HL-60/S4 (cell line): ENCODE measurements at regions not wholly inside any gene's neighbourhood (a gene's known extent, or its start where the extent isn't known, plus 50 kb on each side); places are given as distances from the start of the nearest gene placed in this dataset.

Experiments
- in situ Hi-C: fragments of 300-500 bp; cut with MboI; formaldehyde crosslinking; loops from 2 replicates; pipeline ENCODE4 v1.14.3; 2022; ENCODE audit warnings: low sequenced_read_pairs

- in situ Hi-C loops, result no loop called here
Measured at GRCh38 chr20:20939006-20939405, 167.2 kb downstream of the LINC00237 start.

DNA sequence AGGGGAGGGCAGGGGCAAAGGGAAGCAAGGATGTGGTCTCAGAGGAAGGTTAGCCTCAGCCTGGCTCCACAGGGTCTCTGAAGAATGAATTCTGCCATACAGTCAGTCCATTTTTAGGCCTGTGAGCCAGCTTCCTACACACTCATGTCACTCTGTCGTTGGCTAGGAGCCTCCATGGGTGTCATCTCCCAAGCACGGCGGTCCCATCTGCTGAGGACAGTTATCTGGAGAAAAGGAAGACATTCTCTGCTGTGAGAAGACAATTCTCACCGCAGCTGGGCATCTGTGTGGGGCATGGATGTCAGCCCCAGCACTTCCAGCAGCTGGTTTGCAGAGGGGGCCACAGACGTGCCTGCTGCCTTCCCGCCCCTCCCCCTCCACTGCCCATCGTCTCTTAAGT is 167.6 kb downstream of the LINC00237 start:
- in situ Hi-C loops, result no loop called here

- in situ Hi-C loops, result no loop called here
Measured at GRCh38 chr20:20938131-20938530, 168.0 kb downstream of the LINC00237 start.

DNA sequence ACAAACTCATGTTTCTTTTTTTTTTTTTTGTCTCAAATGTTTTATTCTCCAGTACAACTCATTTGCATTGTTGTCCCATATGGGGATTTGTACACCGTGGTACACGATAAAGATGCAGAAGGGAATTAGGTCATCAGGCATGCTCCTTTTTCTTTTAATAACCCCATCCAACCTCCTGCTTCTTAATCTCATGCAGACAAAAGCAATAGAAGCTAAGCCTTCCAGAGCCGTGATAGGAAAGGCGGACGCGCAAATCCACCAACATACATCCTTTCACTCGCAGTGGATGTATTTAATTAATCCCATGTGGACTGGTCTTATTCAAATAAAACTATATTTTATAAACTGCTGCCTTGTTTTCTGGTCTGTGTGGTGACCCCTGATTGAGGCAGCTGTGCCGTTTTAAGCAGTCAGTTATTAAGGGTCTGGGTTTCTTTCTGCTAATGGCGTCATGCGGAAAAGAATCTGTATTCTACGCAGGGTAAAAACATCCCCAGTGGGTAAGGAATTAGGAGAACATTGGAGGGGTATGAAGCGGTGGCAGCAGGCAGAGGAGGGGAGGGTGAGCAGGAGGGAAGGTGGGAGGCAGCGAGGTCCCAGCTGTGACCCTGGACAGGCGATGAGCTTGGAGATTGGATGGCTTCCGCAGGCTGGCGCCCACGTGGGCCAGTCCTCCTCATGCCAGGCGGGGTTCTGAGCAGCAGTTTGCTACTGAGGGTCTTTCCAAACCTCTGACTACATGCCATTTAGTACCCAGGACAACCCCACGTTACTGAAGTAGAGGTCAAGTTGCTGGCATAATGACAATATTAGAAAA is 172.8 kb downstream of the LINC00237 start:
- in situ Hi-C loops, result no loop called here

- in situ Hi-C loops, result no loop called here
Measured at GRCh38 chr20:20932156-20932555, 174.0 kb downstream of the LINC00237 start.

DNA sequence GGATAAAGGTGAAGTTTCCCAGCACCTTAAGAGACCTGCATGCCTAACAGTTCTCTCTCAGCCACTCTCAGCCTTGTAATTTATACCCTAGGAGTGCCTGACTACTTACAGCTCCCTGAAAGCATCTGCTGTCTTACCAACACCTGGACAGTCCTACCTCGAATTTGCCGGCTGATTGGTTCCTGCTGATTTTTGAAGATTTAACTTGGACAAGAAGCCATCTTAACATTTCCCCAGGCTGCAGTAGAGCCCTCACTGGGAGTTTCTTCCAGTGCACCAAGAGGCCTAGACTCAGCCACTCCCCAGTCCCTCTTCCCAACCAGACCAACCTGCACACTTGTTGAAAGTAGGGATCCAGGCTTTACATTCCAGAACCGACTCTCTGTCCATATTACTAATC is 174.5 kb downstream of the LINC00237 start:
- in situ Hi-C loops, result no loop called here

GRCh38 chr20:20931024-20931423 is 175.1 kb downstream of the LINC00237 start:
- in situ Hi-C loops, result no loop called here

- in situ Hi-C loops, result no loop called here
Measured at GRCh38 chr20:20930500-20930899, 175.7 kb downstream of the LINC00237 start.

- in situ Hi-C loops, result no loop called here
Measured at GRCh38 chr20:20929341-20929740, 176.8 kb downstream of the LINC00237 start.

GRCh38 chr20:20926222-20926905 is 179.8 kb downstream of the LINC00237 start:
- in situ Hi-C loops, result no loop called here

DNA sequence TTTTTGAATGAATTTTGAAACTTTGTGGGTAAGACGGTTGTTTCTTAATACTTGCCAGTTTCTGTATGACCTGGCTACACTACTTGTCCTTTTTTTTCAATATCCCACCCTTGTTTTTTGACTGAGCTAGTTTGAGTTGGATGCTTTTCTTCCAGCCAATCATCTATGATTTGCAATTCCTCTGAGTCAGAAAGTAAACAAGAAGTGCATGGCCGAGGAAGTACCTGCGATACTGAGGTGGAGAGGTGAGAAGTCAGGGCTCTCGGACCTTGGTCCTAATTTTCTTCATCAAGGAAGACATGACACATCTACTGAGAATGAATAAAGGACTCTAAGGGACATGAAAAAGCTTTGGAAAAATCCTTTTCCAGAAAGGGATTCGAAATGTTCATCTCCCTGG is 185.7 kb downstream of the LINC00237 start:
- in situ Hi-C loops, result no loop called here

GRCh38 chr20:20915844-20916243 is 190.3 kb downstream of the LINC00237 start:
- in situ Hi-C loops, result no loop called here

DNA sequence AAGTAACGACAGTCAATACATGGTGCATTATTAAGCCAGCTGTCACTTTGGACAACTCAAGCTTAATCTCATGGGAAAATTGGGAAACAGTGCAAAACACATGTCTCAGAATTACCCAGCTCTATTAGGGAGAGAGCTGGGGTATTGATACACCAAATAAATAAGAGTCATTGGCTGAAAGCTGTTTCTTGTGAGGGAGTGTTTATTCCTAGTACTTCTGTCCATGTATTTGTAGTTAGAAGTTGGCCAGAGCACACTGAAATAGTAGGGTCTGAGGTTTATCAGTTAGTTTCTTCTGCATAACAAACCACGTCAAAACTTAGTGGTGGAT is 192.0 kb upstream of the RALGAPA2 start:
- in situ Hi-C loops, result no loop called here

GRCh38 chr20:20903773-20904500 is 191.5 kb upstream of the RALGAPA2 start:
- in situ Hi-C loops, result no loop called here

GRCh38 chr20:20897922-20898321 is 185.5 kb upstream of the RALGAPA2 start:
- in situ Hi-C loops, result no loop called here

- in situ Hi-C loops, result no loop called here
Measured at GRCh38 chr20:20897145-20897544, 184.7 kb upstream of the RALGAPA2 start.

DNA sequence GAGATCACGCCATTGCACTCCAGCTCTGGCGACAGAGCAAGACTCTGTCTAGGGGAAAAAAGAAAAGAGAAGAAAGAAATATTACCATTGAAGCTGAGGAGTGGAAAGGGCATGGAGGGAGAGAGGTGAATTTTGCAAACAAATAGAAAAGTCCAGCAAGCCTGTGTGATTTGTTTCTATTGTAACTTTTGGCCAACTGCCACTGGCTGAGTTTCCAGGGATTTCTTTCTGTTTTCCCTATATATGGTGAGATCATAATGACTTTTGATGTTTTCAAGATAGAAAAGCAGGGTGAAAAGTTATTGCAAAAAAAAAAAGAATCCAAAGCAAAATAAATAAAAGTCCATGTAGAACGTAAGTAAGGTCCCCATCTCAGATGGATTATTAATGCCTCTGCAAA is 184.2 kb upstream of the RALGAPA2 start:
- in situ Hi-C loops, result no loop called here

DNA sequence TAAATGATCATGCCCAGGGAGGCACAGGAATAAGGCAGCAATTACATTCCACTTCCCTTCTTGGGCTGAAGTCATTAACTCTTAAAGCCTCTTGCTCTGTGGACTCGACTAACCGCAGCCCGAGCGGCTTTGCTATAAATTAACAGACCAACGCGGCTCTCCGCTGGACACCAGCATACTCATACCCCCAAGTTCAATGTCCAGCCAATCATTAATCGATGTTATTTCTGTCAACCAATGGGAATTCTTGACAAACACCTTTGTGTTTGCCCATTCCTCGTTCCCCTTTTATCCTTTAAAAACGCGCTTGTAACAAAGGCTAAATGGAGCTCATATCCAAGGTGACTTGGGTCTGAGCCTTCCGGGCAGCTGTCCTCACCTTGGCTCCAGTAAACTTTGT is 183.1 kb upstream of the RALGAPA2 start:
- in situ Hi-C loops, result no loop called here

GRCh38 chr20:20894753-20895152 is 182.3 kb upstream of the RALGAPA2 start:
- in situ Hi-C loops, result no loop called here

GRCh38 chr20:20894280-20894679 is 181.8 kb upstream of the RALGAPA2 start:
- in situ Hi-C loops, result no loop called here

DNA sequence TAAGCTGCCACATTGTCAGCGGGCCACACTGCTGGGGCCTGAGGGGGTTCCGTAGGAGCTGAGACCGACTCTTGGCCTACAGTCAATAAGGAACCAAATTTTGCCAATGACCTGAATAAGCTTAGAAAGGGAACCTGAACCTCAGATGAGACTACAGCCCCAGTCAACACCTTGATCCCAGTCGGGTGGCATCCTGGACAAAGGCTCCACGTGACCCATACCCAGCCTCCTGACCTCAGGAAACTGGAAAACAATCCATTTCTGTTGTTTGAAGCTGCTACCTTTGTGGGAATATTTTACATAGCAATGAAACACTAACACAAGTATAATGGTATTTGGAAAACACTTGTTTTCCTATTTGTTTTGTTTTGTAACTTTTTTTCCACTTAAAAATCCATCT is 179.9 kb upstream of the RALGAPA2 start:
- in situ Hi-C loops, result no loop called here

- in situ Hi-C loops, result no loop called here
Measured at GRCh38 chr20:20890751-20891150, 178.3 kb upstream of the RALGAPA2 start.
